GM18868 (cell line): ENCODE measurements at regions not wholly inside any gene's neighbourhood (a gene's known extent, or its start where the extent isn't known, plus 50 kb on each side); places are given as distances from the start of the nearest gene placed in this dataset.
"Not testable (repeated sequence)": the region's sequence is repeated elsewhere in the genome, so short reads cannot be mapped to it uniquely, and the experiment has no call there.

Source experiments
- ATAC-seq: cut with Tn5 transposase; IDR thresholded peaks from one replicate; pipeline ENCODE4 v1.9.1; 2021; ENCODE audit warnings: mild to moderate bottlenecking, moderate library complexity; ENCODE audit not compliant: unreplicated experiment

DNA sequence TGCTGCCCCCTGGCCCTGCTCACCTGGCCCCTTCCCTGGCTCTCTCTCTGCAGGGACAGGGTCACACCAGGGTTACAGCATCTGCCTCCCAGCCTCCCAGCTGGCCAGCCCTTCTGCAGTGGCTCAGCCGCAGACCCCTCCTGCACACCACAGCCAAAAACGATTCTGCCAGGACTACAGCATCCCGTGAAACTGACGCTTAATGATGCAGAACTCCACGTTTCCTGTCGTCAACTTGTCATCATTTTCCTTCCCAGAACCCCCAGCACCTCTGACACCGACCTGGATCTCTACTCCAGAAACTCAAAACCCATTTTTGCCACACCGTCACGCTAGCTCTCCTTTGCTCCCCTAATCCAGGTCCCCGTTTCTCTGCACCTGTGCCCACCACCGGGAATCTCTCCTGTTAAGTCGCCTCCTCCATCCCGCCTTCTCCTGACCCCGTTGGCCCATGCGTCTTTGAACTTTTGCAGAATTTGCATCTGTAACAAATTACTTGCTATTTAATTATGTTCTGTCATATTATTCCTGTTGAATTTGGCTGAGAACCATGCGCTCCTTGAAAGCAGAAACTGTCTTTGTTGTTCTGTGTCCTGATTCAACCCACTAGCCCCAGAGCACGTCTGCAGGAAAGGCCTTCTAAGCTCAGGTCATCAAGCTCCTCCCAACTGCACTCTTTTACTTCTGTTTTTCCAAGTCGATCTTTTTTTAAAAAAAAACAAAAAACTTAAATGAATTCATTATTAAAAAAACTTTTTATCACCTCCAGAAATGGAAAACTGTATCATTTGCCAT lies 173.2 kb upstream of the COPS8 start:
- no peak for ATAC-seq

- ATAC-seq, result no peak
Measured at GRCh38 chr2:236915186-236915585, 170.5 kb upstream of the COPS8 start.

- ATAC-seq, result no peak
Measured at GRCh38 chr2:236915726-236916125, 170.0 kb upstream of the COPS8 start.

- ATAC-seq, result no peak
Measured at GRCh38 chr2:236916181-236916580, 169.5 kb upstream of the COPS8 start.

- no peak for ATAC-seq
Measured at GRCh38 chr2:236916651-236917050, 169.0 kb upstream of the COPS8 start.

DNA sequence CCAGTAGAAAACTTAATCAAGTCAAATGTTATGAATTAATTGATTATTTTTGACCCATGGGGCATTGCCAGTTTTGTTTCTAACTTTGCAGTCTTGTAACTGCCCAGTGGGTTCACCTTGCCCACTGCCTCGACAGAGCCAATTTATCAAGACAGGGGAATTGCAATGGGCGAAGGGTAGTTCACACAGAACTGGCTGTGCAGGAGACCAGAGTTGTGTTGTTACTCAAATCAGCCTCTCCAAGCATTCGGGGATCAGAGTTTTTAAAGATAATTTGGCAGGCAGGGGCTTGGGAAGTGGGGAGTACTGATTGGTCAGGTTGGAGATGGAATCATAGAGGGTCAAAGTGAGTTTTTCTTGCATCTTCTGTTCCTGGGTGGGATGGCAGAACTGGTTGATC lies 168.5 kb upstream of the COPS8 start:
- no peak for ATAC-seq

- no peak for ATAC-seq
Measured at GRCh38 chr2:236918545-236918944, 167.1 kb upstream of the COPS8 start.

DNA sequence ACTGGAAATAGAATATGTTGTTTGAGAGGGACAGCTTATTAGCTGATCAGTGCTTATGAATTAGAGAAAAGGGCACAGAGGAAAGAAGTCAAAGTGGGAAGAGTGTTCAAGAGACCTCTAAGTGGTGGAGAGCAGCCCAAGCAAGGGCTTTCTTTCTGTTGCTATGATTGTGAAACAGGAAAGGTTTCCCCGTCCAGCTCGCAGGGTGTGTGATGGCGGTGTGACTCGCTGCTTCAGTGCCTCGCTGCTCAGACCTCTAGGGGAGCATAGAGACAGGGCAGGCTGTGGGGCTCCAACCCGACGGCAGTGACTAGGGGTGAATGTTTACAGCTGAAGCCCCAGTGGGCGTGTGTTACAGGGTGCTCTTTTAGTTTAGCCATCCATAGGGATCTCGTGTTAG lies 166.5 kb upstream of the COPS8 start:
- no peak for ATAC-seq

- not testable (repeated sequence) for ATAC-seq
Measured at GRCh38 chr2:236919801-236920379, 165.8 kb upstream of the COPS8 start.

DNA sequence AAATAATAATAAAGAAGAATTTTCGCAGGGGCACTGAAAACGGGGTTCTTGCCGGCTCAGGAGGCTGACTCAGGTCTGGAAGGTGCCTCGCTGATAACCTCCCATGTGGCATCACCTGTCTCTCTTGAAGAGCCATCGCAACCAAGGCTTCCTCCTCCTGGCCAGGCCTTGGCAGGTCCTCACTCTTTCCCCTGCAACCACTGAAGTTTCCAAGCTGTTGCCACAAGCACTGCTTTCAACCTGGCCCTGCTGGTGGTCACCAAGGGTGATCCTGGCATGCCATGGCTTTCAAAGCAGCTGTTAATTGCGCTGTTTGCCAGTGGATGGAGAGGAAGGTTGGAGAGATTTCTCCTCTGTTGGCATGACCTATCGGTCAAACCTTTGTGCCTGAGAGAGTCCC lies 163.6 kb upstream of the COPS8 start:
- no peak for ATAC-seq

DNA sequence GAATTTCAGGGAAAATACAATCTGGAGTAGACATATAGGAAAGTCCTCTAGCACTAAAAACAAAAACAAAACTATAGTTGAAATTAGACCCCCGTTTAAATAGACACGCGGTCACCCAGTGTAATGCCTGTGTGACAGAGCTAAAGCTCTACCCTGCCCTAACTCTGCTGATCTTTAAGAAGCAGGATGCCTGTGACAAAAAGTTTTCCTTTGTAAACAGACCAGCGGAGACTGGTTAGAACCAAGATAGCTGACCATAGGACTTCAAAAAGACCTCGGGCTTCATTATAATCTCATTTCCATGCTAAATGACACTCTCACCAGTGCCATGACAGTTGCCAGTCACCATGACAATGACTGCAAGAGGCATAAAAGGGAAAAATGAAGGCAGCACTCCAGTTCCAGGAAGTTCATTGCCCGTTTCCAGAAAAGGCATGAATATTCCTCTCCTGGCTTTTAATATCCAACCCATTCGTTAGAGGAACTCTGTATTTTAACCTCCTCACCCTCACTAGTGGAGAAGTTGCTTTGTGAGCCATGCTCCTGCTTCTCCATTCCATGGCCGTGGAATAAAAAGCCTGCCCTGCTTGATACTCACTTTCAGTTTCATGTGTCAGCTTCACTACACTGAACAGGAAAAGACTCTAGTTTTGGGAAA lies 157.2 kb upstream of the COPS8 start:
- ATAC-seq, result no peak

- ATAC-seq, result no peak
Measured at GRCh38 chr2:236932831-236933361, 152.8 kb upstream of the COPS8 start.

DNA sequence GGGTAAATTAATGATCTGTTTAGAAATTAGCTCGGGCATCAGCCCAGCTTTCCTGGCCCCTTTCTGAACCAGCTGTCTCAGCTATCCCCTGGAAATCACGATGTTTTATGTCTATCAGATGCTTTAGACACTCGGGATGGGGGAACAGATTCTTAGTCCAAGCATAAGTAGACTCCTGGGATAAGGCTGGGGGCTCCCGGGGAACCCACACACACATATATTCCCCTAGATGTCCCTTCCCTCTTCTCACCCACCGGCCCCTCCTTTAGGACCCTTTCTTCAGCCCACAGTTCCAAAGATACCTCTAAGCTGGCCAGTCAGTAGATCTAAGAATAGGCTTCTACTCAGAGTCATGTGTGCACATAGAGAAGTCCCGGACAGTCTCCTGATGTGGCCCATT lies 151.5 kb upstream of the COPS8 start:
- no peak for ATAC-seq

DNA sequence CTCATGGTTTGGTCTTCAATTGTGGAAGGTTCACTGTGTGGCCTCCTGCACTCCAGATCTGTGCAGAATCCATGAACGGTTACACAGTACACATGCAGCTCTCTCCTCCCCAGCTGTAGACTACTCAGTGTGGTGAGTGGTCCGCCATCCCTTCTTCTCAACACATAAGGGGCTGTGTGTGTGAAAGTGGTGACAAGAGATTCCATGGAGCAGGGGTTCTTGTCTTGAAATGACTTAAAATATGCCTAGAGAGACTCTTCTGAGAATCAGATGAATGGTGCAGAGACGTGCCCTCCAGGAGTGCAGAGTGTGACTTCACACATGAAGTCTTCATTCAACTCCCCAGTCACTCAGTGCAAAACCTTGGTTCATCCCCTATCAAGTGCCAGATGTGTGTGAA lies 151.0 kb upstream of the COPS8 start:
- ATAC-seq, result no peak

- no peak for ATAC-seq
Measured at GRCh38 chr2:236935083-236935482, 150.6 kb upstream of the COPS8 start.

GRCh38 chr2:236935631-236936445 lies 149.9 kb upstream of the COPS8 start:
- no peak for ATAC-seq

DNA sequence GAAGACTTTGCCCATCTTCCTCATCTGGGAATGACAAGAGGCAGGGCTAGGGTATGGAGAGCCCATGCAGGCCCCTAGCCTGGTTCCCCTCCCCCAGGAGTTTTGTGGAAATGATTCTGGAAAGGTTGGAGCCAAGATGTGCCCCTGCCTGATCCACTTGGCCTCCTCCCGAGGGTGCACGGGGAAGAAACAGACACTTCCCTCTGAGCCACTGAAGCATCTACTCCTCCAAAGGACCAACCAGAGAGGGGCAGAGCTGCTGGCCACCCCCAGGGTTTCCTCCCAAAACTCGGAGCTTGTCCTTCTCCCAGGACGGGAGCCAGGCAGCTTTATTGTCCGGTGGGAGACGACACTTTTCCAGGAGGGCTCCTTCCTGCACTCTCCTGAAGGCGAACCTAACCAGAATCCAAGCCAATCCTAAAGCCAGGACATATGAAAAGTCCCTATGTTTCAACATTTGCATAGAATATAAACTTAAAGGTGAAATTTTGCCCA lies 149.2 kb upstream of the COPS8 start:
- no peak for ATAC-seq

DNA sequence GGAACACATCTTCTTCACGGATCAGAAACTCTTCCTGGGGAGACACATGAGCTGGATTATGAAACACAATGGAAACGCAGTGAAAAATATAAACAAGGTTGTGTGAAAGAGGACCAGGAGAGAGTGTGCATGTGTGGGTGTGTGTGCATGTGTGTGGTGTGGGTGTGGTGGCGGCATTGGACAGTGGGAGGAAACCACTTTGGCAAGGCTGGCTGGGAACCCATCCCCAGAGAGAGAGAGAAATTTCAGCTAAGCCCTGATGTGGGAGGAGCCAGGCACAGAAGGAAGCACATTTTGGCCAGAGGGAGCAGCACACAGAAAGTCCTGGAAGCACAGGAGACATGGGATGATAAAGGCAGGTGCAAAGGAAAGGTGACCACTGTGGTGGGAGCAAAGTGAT lies 147.6 kb upstream of the COPS8 start:
- no peak for ATAC-seq

DNA sequence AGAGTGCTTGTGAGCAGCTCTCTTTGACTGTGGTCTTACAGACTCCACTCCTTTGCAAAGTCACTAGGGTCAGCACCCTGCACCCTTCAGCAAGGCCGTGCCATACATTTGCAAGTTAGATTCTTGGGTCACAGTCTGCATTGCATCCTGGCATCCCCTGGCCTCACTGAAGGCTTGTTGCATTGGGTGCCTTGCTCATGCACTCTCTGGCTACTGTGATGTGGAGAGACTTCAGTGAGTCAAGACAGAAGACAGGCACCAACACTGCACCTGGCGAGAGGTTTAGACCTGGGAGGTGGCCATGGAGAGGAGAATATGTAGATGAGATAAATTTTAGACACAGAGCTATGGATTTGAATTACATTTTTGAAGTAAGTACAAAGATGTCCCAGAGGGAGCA lies 146.4 kb upstream of the COPS8 start:
- ATAC-seq, result no peak

DNA sequence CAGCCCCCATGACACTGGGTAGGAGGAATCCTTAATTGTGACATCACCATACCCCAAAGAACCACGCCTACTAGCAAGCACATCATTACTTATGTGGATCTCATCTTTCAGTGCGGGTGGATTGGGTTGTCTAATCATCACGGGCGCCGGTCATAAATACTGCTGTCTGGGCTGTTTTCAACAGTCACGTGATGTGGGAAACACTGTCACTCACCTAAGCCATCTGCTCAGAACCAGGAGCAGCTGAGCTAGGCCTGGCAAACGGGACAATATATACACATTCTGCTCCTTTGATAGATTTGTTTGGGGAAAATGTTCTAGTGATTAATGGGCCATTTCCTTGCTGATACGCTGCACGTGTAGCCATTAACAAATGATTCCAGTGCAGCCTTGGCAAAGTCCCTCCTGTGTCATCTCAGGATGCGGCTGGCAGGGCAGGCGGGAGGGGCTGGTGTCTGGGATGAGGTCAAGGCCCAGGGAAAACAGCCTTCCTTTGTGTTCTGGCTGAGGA lies 145.9 kb upstream of the COPS8 start:
- ATAC-seq, result no peak

DNA sequence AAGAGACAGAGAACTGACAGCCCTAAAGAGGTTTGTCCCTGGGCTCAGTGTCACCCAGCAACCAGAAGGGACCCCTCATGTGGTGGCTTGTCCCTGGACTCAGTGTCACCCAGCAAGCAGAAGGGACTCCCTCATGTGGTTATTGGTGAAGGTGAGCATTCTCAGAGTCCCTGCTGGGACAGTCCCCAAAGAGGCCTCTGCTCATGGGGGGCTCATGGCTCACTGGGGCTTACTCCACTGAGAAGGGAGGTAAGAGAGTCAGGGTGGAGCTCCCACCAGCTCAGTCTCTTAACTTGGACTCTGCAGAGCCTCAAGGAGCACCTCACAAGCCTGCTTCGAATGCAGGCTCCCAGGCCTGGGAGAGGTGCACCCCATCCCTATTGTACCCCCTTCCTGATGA lies 145.2 kb upstream of the COPS8 start:
- ATAC-seq, result no peak
